Activated T-cell treated with anti-CD3 and anti-CD28 coated beads for 1 hour (primary cell): ENCODE measurements at regions not wholly inside any gene's neighbourhood (a gene's known extent, or its start where the extent isn't known, plus 50 kb on each side); places are given as distances from the start of the nearest gene placed in this dataset.
"Not testable (repeated sequence)": the region's sequence is repeated elsewhere in the genome, so short reads cannot be mapped to it uniquely, and the experiment has no call there.

ENCODE experiments used
- DNase-seq: peaks from one replicate; pipeline ENCODE4 v3.0.0-alpha.2; 2020; ENCODE audit warnings: low read depth

DNA sequence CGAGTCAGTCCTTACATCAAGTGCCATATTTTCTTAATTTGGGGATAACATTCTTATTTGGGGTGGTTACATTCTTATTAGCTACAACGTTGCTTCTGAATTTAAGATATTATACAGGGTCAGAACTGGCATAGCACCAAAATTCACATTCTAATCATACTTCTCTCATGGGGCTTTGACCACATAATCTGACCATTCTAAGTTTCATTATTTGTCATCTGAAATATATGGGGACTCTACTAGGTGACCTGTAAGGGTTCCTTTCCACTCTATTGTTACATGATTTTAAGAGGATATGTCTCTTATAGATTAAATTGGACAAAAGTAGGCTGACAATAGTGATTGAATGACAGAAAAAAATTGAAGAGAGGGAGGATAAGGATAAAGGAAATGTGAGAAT lies 536.5 kb downstream of the KCTD12 start:
- no peak for DNase-seq

DNA sequence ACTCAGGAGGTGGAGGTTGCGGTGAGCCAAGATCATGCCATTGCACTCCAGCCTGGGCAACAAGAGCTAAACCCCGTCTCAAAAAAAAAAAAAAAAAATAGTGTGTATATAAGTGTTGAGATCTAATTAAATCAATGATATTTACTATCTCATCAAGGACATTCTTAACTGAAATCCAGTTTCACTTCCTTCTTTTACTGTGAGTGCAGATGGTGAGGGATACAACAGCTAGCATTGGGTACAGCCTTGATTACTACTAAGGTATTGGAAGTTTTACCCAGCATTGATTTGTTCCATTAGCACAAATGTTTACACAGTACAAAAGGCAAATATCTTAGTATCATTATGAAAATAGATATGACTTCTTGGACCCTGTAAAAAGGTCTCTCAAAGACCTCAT lies 546.6 kb downstream of the KCTD12 start:
- DNase-seq = no peak

DNA sequence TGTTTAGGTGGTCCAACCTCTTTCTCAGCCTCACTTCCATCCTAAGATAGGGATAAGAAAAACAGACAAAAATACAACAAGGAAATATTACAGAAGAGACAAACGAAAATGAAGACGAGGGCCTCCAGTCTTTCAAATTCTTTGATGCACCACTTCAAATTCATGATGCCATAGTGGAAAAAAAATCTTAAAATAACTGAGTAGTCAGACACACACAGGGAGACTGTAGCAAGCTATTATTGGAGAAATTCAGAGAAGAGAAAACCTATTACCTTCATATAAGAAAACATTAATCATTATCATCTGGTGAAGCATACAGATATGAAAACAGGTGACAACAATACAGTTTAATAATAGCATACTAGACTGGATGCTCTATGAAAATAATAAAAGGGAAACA lies 548.2 kb downstream of the KCTD12 start:
- DNase-seq = no peak

DNA sequence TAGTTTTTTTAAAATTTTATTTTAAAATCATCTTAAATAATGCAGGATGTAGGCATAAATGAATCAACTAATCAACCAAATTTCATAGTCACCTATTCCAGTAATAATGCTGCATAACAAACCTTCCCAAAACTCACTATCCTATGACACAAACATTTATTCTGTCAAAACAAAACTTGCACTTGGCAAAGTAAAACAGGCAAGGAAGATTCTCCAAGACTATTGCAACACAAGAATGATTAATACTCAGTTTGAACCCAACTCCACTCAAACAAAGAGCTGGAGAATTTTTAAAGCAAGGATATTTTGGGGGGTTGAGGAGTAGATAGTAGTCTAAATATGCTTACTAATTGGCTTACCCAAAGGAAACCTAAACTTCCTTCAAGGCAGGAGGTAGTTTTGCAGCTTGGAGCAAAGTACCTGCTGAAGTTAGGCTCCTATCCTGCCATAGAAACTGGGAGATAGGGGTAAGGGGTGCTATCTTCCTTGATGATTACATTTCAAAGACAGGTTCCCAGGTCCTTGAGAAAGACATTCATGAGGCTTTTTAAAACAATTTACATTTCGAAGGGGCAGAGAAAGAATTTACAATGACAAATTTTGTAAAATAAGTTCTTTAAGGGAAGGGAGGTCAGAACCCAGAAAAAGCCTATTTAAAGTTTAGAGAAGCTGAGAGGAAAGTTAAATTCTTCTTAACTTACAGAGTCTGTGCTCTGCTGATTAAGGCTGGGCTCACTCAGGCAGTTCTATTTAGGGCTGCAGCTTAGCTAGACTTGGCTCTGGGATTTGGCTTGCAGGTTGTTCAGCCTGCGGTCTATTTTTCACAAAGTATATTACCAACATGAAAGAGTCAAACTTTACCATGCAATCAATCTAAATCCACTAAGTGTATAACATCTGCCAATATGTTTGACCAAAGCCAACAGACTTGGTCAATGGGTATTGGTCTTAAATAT lies 549.0 kb downstream of the KCTD12 start:
- DNase-seq = no peak

DNA sequence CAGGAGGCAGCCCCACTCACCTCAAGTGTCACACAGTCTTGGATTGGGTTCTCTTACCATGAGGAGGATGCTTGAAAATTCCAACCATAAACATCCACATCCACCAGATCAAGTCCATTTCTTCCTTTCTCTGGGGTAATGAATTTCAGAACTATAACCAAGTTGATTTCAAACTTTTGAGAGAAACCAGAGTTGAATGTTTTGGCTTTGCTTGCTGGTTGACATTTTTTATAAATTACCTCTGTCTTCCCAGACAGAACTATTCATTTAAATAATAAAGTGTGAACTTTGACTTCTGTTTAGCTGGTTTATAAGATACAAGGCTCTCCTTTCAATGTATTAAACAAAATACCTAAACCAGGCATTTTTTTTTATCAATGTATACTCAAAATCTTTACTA lies 550.7 kb downstream of the KCTD12 start:
- DNase-seq = no peak

DNA sequence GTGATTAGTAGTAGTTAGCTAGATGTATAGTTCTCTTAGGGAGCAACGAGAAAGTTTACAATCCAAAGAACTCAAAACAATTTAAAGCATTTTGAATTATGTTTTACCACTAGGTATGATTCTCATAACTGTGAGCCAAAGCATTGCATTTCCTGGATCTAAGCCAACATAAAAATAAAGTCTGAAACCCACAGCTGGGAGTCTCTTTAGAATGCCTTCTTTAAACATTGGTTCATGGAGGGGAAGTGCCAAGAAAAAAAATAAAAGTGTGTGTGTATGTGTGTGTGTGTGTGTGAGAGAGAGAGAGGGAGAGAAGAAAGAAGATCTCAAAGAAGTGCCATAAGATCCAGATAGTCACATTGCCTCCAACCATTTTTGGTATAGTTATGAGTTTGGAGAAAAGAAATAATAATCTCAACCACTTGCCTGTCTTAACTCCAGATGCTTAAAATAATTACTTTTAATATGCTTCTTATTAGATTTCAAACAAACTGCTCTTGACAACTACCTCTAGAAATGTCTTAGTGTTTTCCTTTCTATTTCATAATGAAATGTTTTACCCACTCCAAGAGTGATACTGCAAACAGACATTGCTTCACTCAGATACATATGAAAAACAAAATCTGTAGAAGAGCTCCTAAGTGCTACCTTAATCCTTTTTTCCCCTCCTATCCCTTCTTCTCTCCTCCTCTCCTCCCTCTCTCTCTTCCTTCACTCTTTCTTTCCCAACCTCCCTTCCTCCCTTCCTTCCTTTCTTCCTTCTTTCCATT lies 554.1 kb downstream of the KCTD12 start:
- DNase-seq = no peak

DNA sequence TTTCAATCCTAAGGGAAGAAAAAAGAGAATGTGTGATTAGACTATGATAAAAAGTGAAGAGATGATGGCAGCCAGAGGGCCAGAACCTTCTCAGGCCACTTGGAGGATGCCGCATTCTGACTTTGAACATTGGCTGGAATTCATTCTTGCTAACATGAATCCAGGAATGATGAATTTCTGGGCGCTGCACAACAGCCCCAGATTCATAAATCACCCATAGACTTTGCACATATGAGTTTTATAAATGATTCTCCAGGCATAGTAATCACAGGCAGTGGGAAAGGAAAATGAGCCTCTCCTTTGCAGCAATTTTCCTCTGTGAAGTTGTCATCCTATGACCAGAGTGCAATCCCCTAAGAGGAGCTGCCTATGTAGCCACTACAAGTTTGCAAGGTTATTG lies 555.4 kb downstream of the KCTD12 start:
- no peak for DNase-seq

DNA sequence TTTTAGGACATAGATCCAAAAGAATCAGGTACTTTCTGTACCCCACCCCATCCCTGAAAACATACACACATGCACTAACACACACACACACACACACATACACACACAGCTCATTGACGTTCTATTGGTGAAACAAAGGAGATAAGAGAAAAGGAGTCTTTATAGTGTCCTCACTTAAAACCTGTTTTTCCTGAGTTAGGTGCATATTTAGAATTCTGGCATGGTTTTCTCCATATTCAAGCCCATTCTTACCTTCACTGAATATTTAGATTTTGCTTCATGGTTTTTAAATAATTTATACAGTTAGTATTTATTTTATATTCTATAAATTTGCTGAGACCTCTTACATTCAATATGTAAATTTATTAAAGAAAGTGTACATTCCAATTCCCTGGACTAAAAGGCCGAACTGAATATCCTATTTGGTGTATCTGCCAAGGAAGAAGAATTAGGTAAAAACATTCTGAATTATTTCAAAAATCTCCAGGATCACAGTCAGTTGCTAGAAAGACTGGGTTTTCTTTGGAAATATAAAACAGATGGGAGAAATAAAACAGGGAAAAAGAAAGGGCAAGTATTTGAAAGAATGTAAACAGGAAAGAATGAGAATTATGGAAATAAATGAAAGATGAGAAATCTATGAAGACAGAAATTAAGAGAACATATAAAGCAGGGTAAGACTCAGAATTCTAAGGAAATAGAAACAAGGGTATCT lies 556.2 kb downstream of the KCTD12 start:
- no peak for DNase-seq

DNA sequence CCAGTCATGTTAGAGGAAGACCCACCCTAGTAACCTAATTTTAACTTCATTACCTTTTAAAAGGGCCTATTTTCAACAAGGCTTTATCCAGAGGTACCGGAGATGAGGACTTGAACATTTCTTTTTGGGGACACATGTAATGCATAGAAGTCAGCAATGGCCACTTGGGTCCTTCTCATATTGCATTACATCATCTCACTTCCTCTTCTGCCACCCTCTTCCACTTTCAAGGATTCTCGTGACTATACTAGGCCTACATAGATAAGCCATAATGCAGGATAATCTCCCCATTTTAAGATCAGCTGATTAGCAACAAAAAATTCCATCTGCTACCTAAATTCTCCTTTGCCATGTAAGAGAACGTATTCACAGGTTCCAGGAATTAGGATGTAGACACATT lies 557.2 kb downstream of the KCTD12 start:
- DNase-seq = no peak

DNA sequence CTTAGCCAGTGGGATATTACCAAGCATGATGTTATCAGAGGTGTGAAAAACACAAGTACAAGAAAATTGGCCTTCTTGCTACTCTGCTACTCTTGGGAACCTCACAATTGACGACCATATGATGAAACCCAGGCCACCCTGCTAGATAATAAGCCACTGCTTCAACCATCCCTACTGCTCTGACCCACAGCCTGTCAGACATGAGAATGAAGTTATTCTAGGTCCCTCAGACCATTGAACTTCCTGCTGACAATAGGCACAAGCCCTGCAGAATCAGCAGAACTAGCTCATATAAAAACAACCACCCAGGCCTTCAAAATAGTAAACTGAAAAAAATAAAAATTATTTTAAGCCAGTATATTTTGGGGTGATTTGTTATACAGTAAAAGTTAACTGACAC lies 559.9 kb downstream of the KCTD12 start:
- DNase-seq = no peak

DNA sequence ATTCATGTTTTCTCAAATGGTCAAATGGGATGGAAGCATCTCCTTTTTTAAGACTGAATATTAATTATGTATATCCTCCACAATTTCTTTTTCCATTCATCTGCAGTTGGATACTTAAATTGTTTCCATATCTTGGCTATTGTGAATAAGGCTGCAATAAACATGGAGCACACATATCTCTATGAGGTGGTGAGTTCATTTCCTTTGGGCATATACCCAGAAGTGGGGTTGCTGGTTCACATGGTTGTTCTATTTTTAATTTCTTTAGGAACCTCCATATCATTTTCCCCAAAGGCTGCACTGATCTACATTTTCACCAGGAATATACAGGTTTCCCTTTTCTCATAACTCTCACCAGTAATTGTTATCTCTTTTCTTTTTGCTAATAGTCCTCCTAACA lies 566.3 kb downstream of the KCTD12 start:
- DNase-seq = no peak

DNA sequence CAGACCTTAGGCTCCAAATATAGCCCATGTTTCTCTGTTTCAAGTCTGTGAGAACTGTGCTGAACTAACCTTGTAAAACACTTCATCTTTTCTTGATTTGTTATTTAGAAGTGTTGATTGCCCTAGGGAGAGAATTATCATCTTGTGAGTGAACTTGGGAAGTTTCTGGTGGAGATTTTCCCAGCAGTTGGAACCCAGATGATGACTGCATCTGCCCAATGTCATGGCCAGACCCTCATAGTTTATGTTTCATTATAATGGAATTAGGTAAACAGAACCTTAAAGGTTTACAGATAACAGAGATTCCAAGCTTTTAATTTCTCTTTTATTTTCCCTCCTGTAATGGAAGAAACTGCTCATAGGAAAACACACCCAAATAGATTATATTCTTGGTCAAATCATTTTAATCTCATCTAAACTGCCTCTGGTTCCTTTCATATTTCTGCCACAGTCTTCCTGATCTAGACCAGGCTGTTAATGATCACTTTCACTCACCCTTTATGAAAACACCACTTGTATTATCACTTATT lies 569.1 kb downstream of the KCTD12 start:
- DNase-seq = no peak

DNA sequence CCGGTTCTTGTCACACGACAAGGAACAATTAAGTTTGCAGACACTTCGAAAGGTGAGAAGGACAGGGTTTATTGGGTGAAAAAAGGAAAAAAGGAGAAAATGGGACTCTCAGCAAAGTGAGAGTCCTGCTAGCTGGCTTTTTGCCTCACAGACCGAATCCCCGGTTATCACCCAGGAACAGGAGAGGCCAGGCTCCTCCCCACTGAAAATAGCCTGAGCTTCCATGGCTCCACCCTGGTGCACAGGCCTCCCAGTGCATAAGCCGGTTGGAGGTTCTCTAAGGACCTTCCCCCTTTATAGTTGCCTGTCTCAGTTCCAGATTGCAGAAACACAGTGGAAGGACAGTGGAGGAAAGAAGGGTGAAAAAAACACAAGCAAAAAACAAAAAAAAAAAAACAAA lies 571.7 kb downstream of the KCTD12 start:
- DNase-seq = no peak

DNA sequence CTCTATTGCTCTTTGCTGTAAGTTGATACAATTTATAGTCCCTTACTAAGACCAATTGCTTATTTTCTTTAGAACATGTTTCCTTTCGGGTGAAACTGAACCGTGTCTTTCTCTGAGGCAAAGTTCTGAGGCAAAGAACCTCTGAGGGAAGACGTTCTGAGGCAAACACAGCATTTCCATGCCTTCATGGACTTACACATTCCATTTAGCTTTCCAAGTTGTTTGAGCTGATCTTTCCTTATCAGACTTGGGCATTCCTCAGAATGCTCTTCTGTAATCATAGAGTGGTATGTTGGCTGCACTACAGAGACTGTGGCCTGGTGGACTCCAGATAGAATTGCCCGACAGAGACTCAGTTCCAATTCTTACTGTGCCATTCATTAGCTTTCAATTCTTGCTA lies 579.1 kb downstream of the KCTD12 start:
- no peak for DNase-seq

DNA sequence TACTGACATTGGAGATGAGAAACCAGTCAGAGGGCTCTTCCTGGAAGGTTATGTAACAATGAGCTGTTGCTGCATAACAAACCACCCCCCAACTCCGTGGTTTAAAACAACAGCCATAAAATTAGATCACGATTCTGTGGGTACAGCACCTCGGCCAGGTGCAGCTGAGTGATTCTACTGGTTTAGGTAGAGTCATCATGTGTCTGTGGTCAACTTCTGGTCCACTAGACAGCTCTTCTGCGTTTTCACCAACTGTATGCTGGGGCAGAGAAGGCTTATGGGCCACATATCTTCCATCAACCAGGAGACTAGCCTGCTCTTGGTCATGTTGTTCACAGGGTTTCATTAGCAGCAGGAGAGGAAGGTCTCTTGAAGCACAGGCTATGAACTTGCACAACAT lies 585.5 kb downstream of the KCTD12 start:
- no peak for DNase-seq

DNA sequence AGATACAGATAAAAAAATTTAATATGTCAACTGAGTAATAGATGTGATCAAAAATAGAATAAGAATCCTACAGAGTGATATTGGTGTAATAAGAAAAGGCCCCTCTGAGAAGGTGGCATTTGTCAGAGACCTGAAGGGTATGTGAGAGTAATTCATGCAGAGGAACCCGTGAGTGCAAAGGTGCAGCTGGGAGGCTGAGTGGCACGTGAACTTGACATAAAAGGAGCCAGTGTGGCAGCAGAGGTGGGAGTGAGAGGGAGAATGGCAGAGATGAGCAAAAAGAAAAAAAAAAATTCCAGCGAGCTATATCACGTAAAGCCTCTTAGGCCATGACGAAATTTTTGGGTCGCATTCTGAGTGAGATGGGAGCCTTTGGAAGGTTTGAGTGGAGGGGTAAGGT lies 588.9 kb downstream of the KCTD12 start:
- no peak for DNase-seq

DNA sequence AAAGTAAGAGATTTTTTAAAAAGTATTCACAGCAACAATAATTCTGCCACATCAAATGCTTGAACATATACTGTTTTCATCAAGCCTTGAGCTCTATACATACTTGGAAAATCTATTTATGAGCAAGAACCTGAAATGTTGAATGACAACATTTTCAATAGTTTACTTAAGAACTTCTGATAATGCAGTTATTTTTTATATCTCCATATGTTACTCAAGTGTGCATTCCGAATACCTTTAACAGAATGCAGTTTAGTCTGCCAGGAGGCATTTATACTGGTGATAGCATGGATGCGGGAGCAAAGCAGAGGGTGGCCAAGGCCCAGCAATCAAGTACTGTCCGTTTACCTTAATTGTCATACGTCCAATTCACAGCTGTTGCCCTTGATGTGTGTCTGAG lies 589.5 kb downstream of the KCTD12 start:
- DNase-seq = no peak

DNA sequence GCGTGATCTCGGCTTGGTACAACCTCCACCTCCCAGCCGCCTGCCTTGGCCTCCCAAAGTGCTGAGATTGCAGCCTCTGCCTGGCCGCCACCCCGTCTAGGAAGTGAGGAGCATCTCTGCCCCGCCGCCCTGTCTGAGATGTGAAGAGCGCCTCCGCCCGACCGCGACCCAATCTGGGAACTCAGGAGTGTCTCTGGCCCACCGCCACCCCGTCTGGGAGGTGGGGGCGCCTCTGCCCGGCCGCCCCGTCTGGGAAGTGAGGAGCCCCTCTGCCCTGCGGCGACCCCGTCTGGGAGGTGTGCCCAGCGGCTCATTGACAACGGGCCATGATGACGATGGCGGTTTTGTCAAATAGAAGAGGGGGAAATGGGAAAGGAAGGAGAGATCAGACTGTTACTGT lies 591.2 kb downstream of the KCTD12 start:
- DNase-seq = not testable (repeated sequence)

DNA sequence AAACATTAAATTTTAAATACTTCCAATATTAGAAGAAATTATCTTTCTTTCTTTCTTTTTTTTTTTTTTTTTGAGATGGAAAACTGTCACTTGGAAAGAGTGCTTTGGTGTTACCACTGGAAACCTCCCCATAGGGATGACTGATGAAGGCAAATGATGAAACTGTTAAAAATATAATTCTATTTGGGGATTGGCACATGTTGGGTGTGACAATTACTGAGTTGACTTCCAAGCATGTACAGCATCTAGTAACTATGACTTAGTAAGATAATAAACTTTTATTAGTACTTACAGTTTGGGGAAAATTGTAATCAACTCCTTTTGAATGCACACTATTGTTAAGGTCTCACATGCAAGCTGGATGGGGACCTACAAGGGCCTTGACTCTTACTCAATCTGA lies 592.5 kb downstream of the KCTD12 start:
- DNase-seq = no peak

DNA sequence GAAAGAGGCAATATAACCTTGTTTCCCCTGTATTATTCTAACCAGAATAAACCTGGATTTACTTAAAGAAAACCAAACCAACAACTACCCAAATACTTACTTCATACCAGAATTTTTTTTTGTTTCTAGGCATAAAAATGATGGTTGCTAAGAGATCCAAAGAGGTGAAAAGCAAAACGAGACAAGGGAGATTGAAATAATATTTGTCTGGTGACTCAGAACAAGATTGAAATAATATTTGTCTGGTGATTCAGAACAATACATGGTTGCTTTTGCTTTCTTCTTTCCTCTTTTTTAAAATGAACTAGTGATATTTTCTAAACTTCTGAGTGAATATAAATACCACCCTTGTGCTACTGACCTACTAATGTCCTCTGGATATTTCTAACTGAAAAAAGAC lies 592.9 kb downstream of the KCTD12 start:
- DNase-seq = no peak

DNA sequence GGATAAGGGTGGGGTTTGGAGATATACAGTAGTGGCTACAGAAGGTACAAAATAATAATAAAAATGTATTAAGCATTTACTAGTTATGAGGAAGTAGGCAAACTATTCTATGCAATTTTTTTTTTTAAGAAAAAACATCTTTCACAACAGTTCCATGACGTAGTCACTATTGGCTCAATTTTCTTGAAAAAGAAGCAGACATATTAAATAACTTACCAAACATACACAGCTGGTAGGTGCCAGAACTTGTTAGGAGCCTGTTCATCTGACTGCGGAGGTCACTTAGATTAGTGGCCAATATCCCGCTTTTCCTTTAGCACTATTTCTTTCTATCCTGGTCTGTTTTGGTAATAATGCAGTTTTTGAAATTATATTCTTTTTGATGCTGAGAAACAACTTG lies 593.5 kb downstream of the KCTD12 start:
- no peak for DNase-seq

DNA sequence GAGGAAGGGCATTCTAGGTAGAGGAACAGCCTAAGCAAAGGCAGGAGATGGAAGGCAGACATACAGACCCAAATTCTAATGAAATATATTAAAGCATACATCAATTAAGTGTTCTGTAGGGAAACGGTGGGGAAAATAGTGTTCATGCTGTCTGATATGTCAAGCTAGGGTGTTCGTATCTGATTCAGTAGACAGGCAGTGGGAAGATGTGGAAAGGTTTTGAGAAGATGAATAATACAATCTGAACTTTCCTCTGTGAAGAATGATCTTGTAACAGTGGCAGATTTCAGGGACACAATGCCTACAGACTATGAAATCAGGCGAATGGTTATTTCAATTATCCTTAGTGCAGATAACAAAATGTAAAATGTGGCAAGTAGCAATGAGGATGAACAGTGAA lies 594.2 kb downstream of the KCTD12 start:
- no peak for DNase-seq

DNA sequence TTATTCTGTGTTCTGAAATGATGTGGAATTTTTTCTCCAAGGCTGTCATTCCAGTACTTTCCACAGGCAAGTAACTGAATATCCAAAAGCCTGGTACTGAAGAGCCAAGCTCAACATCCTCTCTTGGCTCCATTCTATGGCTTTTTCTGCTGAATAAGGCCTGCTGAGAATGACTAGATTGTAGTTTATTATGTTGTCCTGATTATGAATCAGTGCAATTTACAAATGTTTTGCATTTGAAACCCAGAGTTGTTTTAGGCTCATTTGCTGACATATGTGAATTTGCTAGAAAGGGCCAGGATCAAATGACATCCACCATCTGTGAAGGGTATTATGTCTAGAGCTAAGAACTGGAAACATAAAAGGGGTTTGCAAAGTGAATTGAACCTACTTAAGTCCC lies 596.6 kb downstream of the KCTD12 start:
- no peak for DNase-seq
